Left renal pelvis (tissue), 4 donors: ENCODE measurements at regions not wholly inside any gene's neighbourhood (a gene's known extent, or its start where the extent isn't known, plus 50 kb on each side); places are given as distances from the start of the nearest gene placed in this dataset.
A peak's percentile ranks its signal among the peaks of the same experiment; 100 is the strongest.
"Not testable (repeated sequence)": the region's sequence is repeated elsewhere in the genome, so short reads cannot be mapped to it uniquely, and the experiment has no call there.

ENCODE experiments used
- DNase-seq, 4 donors: peaks; one replicate each; pipeline ENCODE4 v3.0.0-alpha.2; 2013; ENCODE audit warnings: low read depth in 4 of 4, low spot score in 3 of 4

- no peak for DNase-seq
Measured at GRCh38 chr2:208607694-208608093, 201.1 kb downstream of the PTH2R start.

GRCh38 chr2:208608122-208608835 lies 201.7 kb downstream of the PTH2R start:
- DNase-seq: no peak

- no peak for DNase-seq
Measured at GRCh38 chr2:208609166-208609804, 202.7 kb downstream of the PTH2R start.

GRCh38 chr2:208615675-208616074 lies 209.1 kb downstream of the PTH2R start:
- DNase-seq: not testable (repeated sequence)

GRCh38 chr2:208618220-208618619 lies 211.6 kb downstream of the PTH2R start:
- no peak for DNase-seq

GRCh38 chr2:208619993-208620392 lies 213.4 kb downstream of the PTH2R start:
- DNase-seq: no peak

GRCh38 chr2:208620487-208620978 lies 213.9 kb downstream of the PTH2R start:
- DNase-seq: no peak

GRCh38 chr2:208627110-208627884 lies 220.7 kb downstream of the PTH2R start:
- DNase-seq: no peak

GRCh38 chr2:208627916-208628315 lies 221.3 kb downstream of the PTH2R start:
- no peak for DNase-seq

- no peak for DNase-seq
Measured at GRCh38 chr2:208638059-208638458, 231.5 kb downstream of the PTH2R start.

- DNase-seq: no peak
Measured at GRCh38 chr2:208642125-208642779, 235.7 kb downstream of the PTH2R start.

GRCh38 chr2:208643145-208643544 lies 236.6 kb downstream of the PTH2R start:
- DNase-seq: no peak

- DNase-seq: no peak
Measured at GRCh38 chr2:208645226-208645625, 238.6 kb downstream of the PTH2R start.

- peak in 2 of 4 donors; percentile 5 to 14 for DNase-seq
Measured at GRCh38 chr2:208648368-208648767, 241.8 kb downstream of the PTH2R start.

GRCh38 chr2:208653383-208653782 lies 246.8 kb downstream of the PTH2R start:
- DNase-seq: no peak

GRCh38 chr2:208654056-208654455 lies 247.5 kb downstream of the PTH2R start:
- DNase-seq: no peak

- no peak for DNase-seq
Measured at GRCh38 chr2:208657468-208657867, 250.9 kb downstream of the PTH2R start.

- DNase-seq: no peak
Measured at GRCh38 chr2:208669394-208669793, 262.8 kb downstream of the PTH2R start.

GRCh38 chr2:208671284-208671683 lies 264.7 kb downstream of the PTH2R start:
- DNase-seq: no peak

- DNase-seq: no peak
Measured at GRCh38 chr2:208671886-208672680, 265.5 kb downstream of the PTH2R start.
